ENCODE measurements at regions not wholly inside any gene's neighbourhood (a gene's known extent, or its start where the extent isn't known, plus 50 kb on each side); places are given as distances from the start of the nearest gene placed in this dataset.
A peak's percentile ranks its signal among the peaks of the same experiment; 100 is the strongest.

- in situ Hi-C loops (cut with HindIII; ENCODE audit: extremely low pct_ligation_motif_present, low pct_unique_long_range_greater_than_20kb), result no loop called here
- WGBS (ENCODE audit: low lambda C conversion rate), result 24% methylated on average over 6 of the region's 8 CpGs
- Histone ChIP-seq H4K20me1 (ENCODE audit: insufficient read depth, low read length) (no peaks in the 10 kb centered on the region), H3K9me3 (ENCODE audit: low read length) (no peaks in the 10 kb centered on the region), H2AFZ (ENCODE audit: low read length) (no peak overlapping the region), H3K4me1 (ENCODE audit: insufficient read depth, low read length) (no peaks in the 10 kb centered on the region), H3K79me2 (ENCODE audit: insufficient read depth, low read length) (no peaks in the 10 kb centered on the region), H3K36me3 (replicated peaks in 1 of 2; ENCODE audit: control insufficient read depth in 1 of 2, insufficient read depth in 2 of 2, low read length in 2 of 2) (no peaks in the 10 kb centered on the region), H3K4me3 (replicated peaks in 1 of 3; ENCODE audit: insufficient read depth in 1 of 3, low read depth in 2 of 3, low read length in 3 of 3) (no peak overlapping the region), H3K27me3 (ENCODE audit: control insufficient read depth in 1 of 2, insufficient read depth in 2 of 2, low read length in 2 of 2) (peaks cover 2 to 8% of the 10 kb centered on the region in 2 experiments; a peak in 2 of 5 replicates), H3K27ac (ENCODE audit: extremely low read length, insufficient read depth, low read length) (no peak overlapping the region), H3K9ac (ENCODE audit: insufficient read depth, low read depth, low read length) (no peak overlapping the region), H3K4me2 (ENCODE audit: low read depth, low read length) (no peak overlapping the region)
- intact Hi-C loops (cut with micrococcal nuclease; ENCODE audit: unreplicated experiment), result no loop called here
- no peak for DNase-seq (ENCODE audit: low spot score)
- ChIA-PET CTCF (ENCODE audit: low intra/inter-chr PET ratio, low total read pairs) (no interaction called here), POLR2A (no interaction called here)
- BruUV-seq (replicated peaks), result no TSS peak
- ATAC-seq, result no peak
- no peak for FAIRE-seq
- TF ChIP-seq ZNF891 (CRISPR knock-in tag; IDR thresholded peaks at IDR 0.05) (no peak), ZEB1 (IDR thresholded peaks at IDR 0.05; ENCODE audit: insufficient replicate concordance, low read depth) (no peak), CREB1 (IDR thresholded peaks at IDR 0.05) (0 out of 2 replicates have a peak, but pooled peaks have one; percentile 16), CREB1 (CRISPR knock-in tag; IDR thresholded peaks at IDR 0.05) (no peak), ZNF446 (CRISPR knock-in tag; IDR thresholded peaks at IDR 0.05) (no peak), ARNT2 (CRISPR knock-in tag; IDR thresholded peaks at IDR 0.05; ENCODE audit: low read depth) (no peak), ZNF660 (CRISPR knock-in tag; IDR thresholded peaks at IDR 0.05; ENCODE audit: borderline replicate concordance, low read depth) (no peak), BCL6 (CRISPR knock-in tag; IDR thresholded peaks at IDR 0.05) (no peak), TMF1 (CRISPR knock-in tag; IDR thresholded peaks at IDR 0.05; ENCODE audit: low read depth) (no peak), ATF7 (IDR thresholded peaks at IDR 0.05) (peak; percentile 67), ATF7 (CRISPR knock-in tag; IDR thresholded peaks at IDR 0.05) (no peak), ZNF564 (CRISPR knock-in tag; IDR thresholded peaks at IDR 0.05) (no peak), ZNF530 (CRISPR knock-in tag; IDR thresholded peaks at IDR 0.05; ENCODE audit: low read depth) (no peak), RFX1 (IDR thresholded peaks at IDR 0.05) (no peak)
- TF ChIP-seq, protein P1, sequence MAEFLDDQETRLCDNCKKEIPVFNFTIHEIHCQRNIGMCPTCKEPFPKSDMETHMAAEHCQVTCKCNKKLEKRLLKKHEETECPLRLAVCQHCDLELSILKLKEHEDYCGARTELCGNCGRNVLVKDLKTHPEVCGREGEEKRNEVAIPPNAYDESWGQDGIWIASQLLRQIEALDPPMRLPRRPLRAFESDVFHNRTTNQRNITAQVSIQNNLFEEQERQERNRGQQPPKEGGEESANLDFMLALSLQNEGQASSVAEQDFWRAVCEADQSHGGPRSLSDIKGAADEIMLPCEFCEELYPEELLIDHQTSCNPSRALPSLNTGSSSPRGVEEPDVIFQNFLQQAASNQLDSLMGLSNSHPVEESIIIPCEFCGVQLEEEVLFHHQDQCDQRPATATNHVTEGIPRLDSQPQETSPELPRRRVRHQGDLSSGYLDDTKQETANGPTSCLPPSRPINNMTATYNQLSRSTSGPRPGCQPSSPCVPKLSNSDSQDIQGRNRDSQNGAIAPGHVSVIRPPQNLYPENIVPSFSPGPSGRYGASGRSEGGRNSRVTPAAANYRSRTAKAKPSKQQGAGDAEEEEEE (CRISPR knock-in tag; IDR thresholded peaks at IDR 0.05; ENCODE audit: borderline replicate concordance), result no peak
- TF ChIP-seq, protein P2, sequence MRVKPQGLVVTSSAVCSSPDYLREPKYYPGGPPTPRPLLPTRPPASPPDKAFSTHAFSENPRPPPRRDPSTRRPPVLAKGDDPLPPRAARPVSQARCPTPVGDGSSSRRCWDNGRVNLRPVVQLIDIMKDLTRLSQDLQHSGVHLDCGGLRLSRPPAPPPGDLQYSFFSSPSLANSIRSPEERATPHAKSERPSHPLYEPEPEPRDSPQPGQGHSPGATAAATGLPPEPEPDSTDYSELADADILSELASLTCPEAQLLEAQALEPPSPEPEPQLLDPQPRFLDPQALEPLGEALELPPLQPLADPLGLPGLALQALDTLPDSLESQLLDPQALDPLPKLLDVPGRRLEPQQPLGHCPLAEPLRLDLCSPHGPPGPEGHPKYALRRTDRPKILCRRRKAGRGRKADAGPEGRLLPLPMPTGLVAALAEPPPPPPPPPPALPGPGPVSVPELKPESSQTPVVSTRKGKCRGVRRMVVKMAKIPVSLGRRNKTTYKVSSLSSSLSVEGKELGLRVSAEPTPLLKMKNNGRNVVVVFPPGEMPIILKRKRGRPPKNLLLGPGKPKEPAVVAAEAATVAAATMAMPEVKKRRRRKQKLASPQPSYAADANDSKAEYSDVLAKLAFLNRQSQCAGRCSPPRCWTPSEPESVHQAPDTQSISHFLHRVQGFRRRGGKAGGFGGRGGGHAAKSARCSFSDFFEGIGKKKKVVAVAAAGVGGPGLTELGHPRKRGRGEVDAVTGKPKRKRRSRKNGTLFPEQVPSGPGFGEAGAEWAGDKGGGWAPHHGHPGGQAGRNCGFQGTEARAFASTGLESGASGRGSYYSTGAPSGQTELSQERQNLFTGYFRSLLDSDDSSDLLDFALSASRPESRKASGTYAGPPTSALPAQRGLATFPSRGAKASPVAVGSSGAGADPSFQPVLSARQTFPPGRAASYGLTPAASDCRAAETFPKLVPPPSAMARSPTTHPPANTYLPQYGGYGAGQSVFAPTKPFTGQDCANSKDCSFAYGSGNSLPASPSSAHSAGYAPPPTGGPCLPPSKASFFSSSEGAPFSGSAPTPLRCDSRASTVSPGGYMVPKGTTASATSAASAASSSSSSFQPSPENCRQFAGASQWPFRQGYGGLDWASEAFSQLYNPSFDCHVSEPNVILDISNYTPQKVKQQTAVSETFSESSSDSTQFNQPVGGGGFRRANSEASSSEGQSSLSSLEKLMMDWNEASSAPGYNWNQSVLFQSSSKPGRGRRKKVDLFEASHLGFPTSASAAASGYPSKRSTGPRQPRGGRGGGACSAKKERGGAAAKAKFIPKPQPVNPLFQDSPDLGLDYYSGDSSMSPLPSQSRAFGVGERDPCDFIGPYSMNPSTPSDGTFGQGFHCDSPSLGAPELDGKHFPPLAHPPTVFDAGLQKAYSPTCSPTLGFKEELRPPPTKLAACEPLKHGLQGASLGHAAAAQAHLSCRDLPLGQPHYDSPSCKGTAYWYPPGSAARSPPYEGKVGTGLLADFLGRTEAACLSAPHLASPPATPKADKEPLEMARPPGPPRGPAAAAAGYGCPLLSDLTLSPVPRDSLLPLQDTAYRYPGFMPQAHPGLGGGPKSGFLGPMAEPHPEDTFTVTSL (CRISPR knock-in tag; IDR thresholded peaks at IDR 0.05; ENCODE audit: borderline replicate concordance), result no peak
Measured at GRCh38 chr1:30473922-30474817, 249.2 kb downstream of the MATN1 start.
